CD4-positive, CD25-positive, alpha-beta regulatory T cell (primary cell): ENCODE measurements at regions not wholly inside any gene's neighbourhood (a gene's known extent, or its start where the extent isn't known, plus 50 kb on each side); places are given as distances from the start of the nearest gene placed in this dataset.
A peak's percentile ranks its signal among the peaks of the same experiment; 100 is the strongest.

Experiments
- ATAC-seq, 2 donors: fragments of 150-1000 bp; cut with Tn5 transposase; one replicate each; pipeline ENCODE4 v1.10.0; 2021; ENCODE audit warnings: low read depth in 2 of 2, moderate number of reproducible peaks in 2 of 2, moderate library complexity in 1 of 2
- DNase-seq, 3 donors: peaks; one replicate each; pipeline versions ENCODE4 v3.0.0 to v3.0.0-alpha.2; 2012 to 2022; ENCODE audit warnings: mixed read lengths in 1 of 3
- H3K27ac ChIP-seq: one replicate; pipeline ENCODE4 v1.7.0; 2013; ENCODE audit warnings: mild to moderate bottlenecking, low read length; ENCODE audit not compliant: insufficient read depth, poor library complexity, severe bottlenecking
- H3K27me3 ChIP-seq: one replicate; pipeline ENCODE4 v1.7.0; 2013; ENCODE audit warnings: low read length; ENCODE audit not compliant: control insufficient read depth, insufficient read depth
- H3K36me3 ChIP-seq: one replicate; pipeline ENCODE4 v1.7.0; 2013; ENCODE audit warnings: mild to moderate bottlenecking, low read length, moderate library complexity; ENCODE audit not compliant: control insufficient read depth, insufficient read depth
- H3K4me1 ChIP-seq: 2 replicates; pipeline ENCODE4 v1.7.0; 2013; ENCODE audit warnings: mild to moderate bottlenecking, low read length; ENCODE audit not compliant: insufficient read depth, control insufficient read depth, poor library complexity, severe bottlenecking
- H3K4me3 ChIP-seq: one replicate; pipeline ENCODE4 v1.7.0; 2013; ENCODE audit warnings: low read depth, mild to moderate bottlenecking, low read length, moderate library complexity
- H3K9me3 ChIP-seq, 2 experiments: 1 replicate in 1 of 2; 2 replicates in 1 of 2; pipeline ENCODE4 v1.7.0; 2013; ENCODE audit warnings: low read length in 2 of 2, mild to moderate bottlenecking in 1 of 2, moderate library complexity in 1 of 2; ENCODE audit not compliant: control insufficient read depth in 2 of 2
- H3K27ac Mint-ChIP-seq, 3 donors: one replicate each; pipeline ENCODE4 v1.8.0; 2020 to 2022; ENCODE audit warnings: mild to moderate bottlenecking in 3 of 3, mixed read lengths in 3 of 3, moderate library complexity in 2 of 3
- H3K27me3 Mint-ChIP-seq: one replicate; pipeline ENCODE4 v1.8.0; 2022; ENCODE audit warnings: mild to moderate bottlenecking, mixed read lengths
- H3K36me3 Mint-ChIP-seq: one replicate; pipeline ENCODE4 v1.8.0; 2020; ENCODE audit warnings: mixed read lengths
- H3K4me1 Mint-ChIP-seq, 4 donors: one replicate each; pipeline ENCODE4 v1.8.0; 2020 to 2022; ENCODE audit warnings: mixed read lengths in 4 of 4, mild to moderate bottlenecking in 1 of 4
- H3K4me3 Mint-ChIP-seq, 4 donors: one replicate each; pipeline ENCODE4 v1.8.0; 2020 to 2022; ENCODE audit warnings: mild to moderate bottlenecking in 4 of 4, mixed read lengths in 4 of 4, moderate library complexity in 3 of 4
- H3K9me3 Mint-ChIP-seq, 7 donors: one replicate each; pipeline ENCODE4 v1.8.0; 2020 to 2022; ENCODE audit warnings: mixed read lengths in 7 of 7, mild to moderate bottlenecking in 3 of 7, moderate library complexity in 2 of 7

GRCh38 chr4:12126474-12126873 is 697.8 kb upstream of the HS3ST1 start:
- Mint-ChIP-seq H3K4me3 (no peak overlapping the region), H3K27me3 (no peaks in the 10 kb centered on the region), H3K36me3 (no peaks in the 10 kb centered on the region), H3K9me3 (peaks cover 3 to 8% (median 5%) of the 10 kb centered on the region in 7 donors), H3K4me1 (no peaks in the 10 kb centered on the region), H3K27ac (no peak overlapping the region)
- H3K36me3 ChIP-seq, result no peaks in the 10 kb centered on the region
- no peak overlapping the region for H3K27ac ChIP-seq
- ATAC-seq, result no peak
- no peaks in the 10 kb centered on the region for H3K4me1 ChIP-seq
- no peaks in the 10 kb centered on the region for H3K27me3 ChIP-seq
- no peaks in the 10 kb centered on the region for H3K9me3 ChIP-seq
- no peak overlapping the region for H3K4me3 ChIP-seq
- no peak for DNase-seq

- Histone ChIP-seq H3K27me3 (no peaks in the 10 kb centered on the region), H3K4me1 (no peaks in the 10 kb centered on the region), H3K9me3 (no peaks in the 10 kb centered on the region), H3K27ac (no peak overlapping the region), H3K36me3 (no peaks in the 10 kb centered on the region), H3K4me3 (no peak overlapping the region)
- DNase-seq (no peak), ATAC-seq (no peak)
- H3K4me3 Mint-ChIP-seq, result no peak overlapping the region
- H3K4me1 Mint-ChIP-seq, result no peaks in the 10 kb centered on the region
- no peaks in the 10 kb centered on the region for H3K27me3 Mint-ChIP-seq
- H3K36me3 Mint-ChIP-seq, result no peaks in the 10 kb centered on the region
- no peak overlapping the region for H3K27ac Mint-ChIP-seq
- H3K9me3 Mint-ChIP-seq, result peaks cover 0 to 9% (median 3%) of the 10 kb centered on the region in 7 donors
Observed at GRCh38 chr4:12124138-12124537, 695.4 kb upstream of the HS3ST1 start.

- H3K4me1 ChIP-seq, result no peaks in the 10 kb centered on the region
- no peaks in the 10 kb centered on the region for H3K36me3 Mint-ChIP-seq
- no peak for DNase-seq
Observed at GRCh38 chr4:12123707-12124106, 695.0 kb upstream of the HS3ST1 start.

GRCh38 chr4:12122316-12122715 is 693.6 kb upstream of the HS3ST1 start:
- Histone ChIP-seq H3K36me3 (no peaks in the 10 kb centered on the region), H3K27ac (no peak overlapping the region), H3K27me3 (no peaks in the 10 kb centered on the region), H3K4me1 (no peaks in the 10 kb centered on the region), H3K4me3 (no peak overlapping the region), H3K9me3 (no peaks in the 10 kb centered on the region)
- Mint-ChIP-seq H3K4me1 (no peaks in the 10 kb centered on the region), H3K9me3 (peaks cover 0 to 9% (median 3%) of the 10 kb centered on the region in 7 donors), H3K27me3 (no peaks in the 10 kb centered on the region), H3K27ac (no peak overlapping the region), H3K36me3 (no peaks in the 10 kb centered on the region), H3K4me3 (no peak overlapping the region)
- ATAC-seq, result no peak
- DNase-seq, result no peak

More at GRCh38 chr4:12123707-12124106, 695.0 kb upstream of the HS3ST1 start:
- Mint-ChIP-seq H3K4me1 (no peaks in the 10 kb centered on the region), H3K27ac (no peak overlapping the region), H3K9me3 (peaks cover 0 to 9% (median 3%) of the 10 kb centered on the region in 7 donors), H3K4me3 (peak overlapping the region in 1 of 4 donors; percentile 47), H3K27me3 (no peaks in the 10 kb centered on the region)
- ATAC-seq, result no peak
- no peaks in the 10 kb centered on the region for H3K9me3 ChIP-seq
- no peaks in the 10 kb centered on the region for H3K36me3 ChIP-seq
- no peak overlapping the region for H3K4me3 ChIP-seq
- no peaks in the 10 kb centered on the region for H3K27me3 ChIP-seq
- H3K27ac ChIP-seq, result no peak overlapping the region

- ATAC-seq, result no peak
- Histone ChIP-seq H3K27me3 (no peaks in the 10 kb centered on the region), H3K4me1 (no peaks in the 10 kb centered on the region), H3K9me3 (no peaks in the 10 kb centered on the region), H3K27ac (no peak overlapping the region), H3K36me3 (no peaks in the 10 kb centered on the region), H3K4me3 (no peak overlapping the region)
- H3K4me1 Mint-ChIP-seq, result no peaks in the 10 kb centered on the region
- H3K4me3 Mint-ChIP-seq, result no peak overlapping the region
- H3K27me3 Mint-ChIP-seq, result no peaks in the 10 kb centered on the region
- peaks cover 0 to 12% (median 3%) of the 10 kb centered on the region in 7 donors for H3K9me3 Mint-ChIP-seq
- no peak for DNase-seq
- no peak overlapping the region for H3K27ac Mint-ChIP-seq
- no peaks in the 10 kb centered on the region for H3K36me3 Mint-ChIP-seq
Observed at GRCh38 chr4:12120968-12121367, 692.3 kb upstream of the HS3ST1 start.

- no peak overlapping the region for H3K4me3 ChIP-seq
- Mint-ChIP-seq H3K4me3 (no peak overlapping the region), H3K4me1 (no peaks in the 10 kb centered on the region), H3K9me3 (peaks cover 0 to 15% (median 9%) of the 10 kb centered on the region in 7 donors), H3K27me3 (no peaks in the 10 kb centered on the region), H3K36me3 (no peaks in the 10 kb centered on the region), H3K27ac (no peak overlapping the region)
- no peaks in the 10 kb centered on the region for H3K9me3 ChIP-seq
- no peaks in the 10 kb centered on the region for H3K27me3 ChIP-seq
- no peak for ATAC-seq
- no peaks in the 10 kb centered on the region for H3K36me3 ChIP-seq
- no peak for DNase-seq
- no peak overlapping the region for H3K27ac ChIP-seq
- H3K4me1 ChIP-seq, result no peaks in the 10 kb centered on the region
Observed at GRCh38 chr4:12118651-12119213, 690.0 kb upstream of the HS3ST1 start.

- Mint-ChIP-seq H3K27me3 (no peaks in the 10 kb centered on the region), H3K4me1 (no peaks in the 10 kb centered on the region), H3K27ac (no peak overlapping the region), H3K4me3 (no peak overlapping the region), H3K9me3 (peaks cover 0 to 32% (median 9%) of the 10 kb centered on the region in 7 donors), H3K36me3 (no peaks in the 10 kb centered on the region)
- ATAC-seq (no peak), DNase-seq (no peak)
- no peak overlapping the region for H3K4me3 ChIP-seq
- H3K9me3 ChIP-seq, result no peaks in the 10 kb centered on the region
- H3K36me3 ChIP-seq, result no peaks in the 10 kb centered on the region
- H3K4me1 ChIP-seq, result no peaks in the 10 kb centered on the region
- H3K27me3 ChIP-seq, result no peaks in the 10 kb centered on the region
- no peak overlapping the region for H3K27ac ChIP-seq
Observed at GRCh38 chr4:12116009-12116552, 687.4 kb upstream of the HS3ST1 start.

GRCh38 chr4:12110627-12111026 is 681.9 kb upstream of the HS3ST1 start:
- Histone ChIP-seq H3K27me3 (no peaks in the 10 kb centered on the region), H3K9me3 (no peaks in the 10 kb centered on the region), H3K4me3 (no peak overlapping the region), H3K4me1 (no peaks in the 10 kb centered on the region), H3K36me3 (no peaks in the 10 kb centered on the region), H3K27ac (no peak overlapping the region)
- no peak for ATAC-seq
- H3K27me3 Mint-ChIP-seq, result no peaks in the 10 kb centered on the region
- H3K4me1 Mint-ChIP-seq, result no peaks in the 10 kb centered on the region
- no peak for DNase-seq
- no peak overlapping the region for H3K4me3 Mint-ChIP-seq
- H3K36me3 Mint-ChIP-seq, result no peaks in the 10 kb centered on the region
- H3K9me3 Mint-ChIP-seq, result peaks cover 2 to 35% (median 7%) of the 10 kb centered on the region in 7 donors
- no peak overlapping the region for H3K27ac Mint-ChIP-seq
